Lower lobe of right lung (tissue), 2 donors: ENCODE measurements at regions not wholly inside any gene's neighbourhood (a gene's known extent, or its start where the extent isn't known, plus 50 kb on each side); places are given as distances from the start of the nearest gene placed in this dataset.

Source experiments
- ATAC-seq, 2 donors: fragments of 200-7000 bp; cut with Tn5 transposase; one replicate each; pipeline ENCODE4 v1.9.1; 2020 to 2022; ENCODE audit warnings: mild to moderate bottlenecking in 2 of 2, moderate library complexity in 2 of 2
- DNase-seq: peaks from one replicate; pipeline ENCODE4 v3.0.0-alpha.2; 2020
- H3K27ac ChIP-seq: fragments of 200-600 bp; one replicate; pipeline ENCODE4 v1.8.0; 2022
- H3K27me3 ChIP-seq: fragments of 200-600 bp; one replicate; pipeline ENCODE4 v1.8.0; 2022; ENCODE audit warnings: low read depth
- H3K36me3 ChIP-seq: fragments of 200-600 bp; one replicate; pipeline ENCODE4 v1.8.0; 2022; ENCODE audit warnings: mild to moderate bottlenecking
- H3K4me1 ChIP-seq: fragments of 200-600 bp; one replicate; pipeline ENCODE4 v1.8.0; 2022
- H3K4me3 ChIP-seq: fragments of 200-600 bp; one replicate; pipeline ENCODE4 v1.8.0; 2022; ENCODE audit warnings: mild to moderate bottlenecking
- H3K9me3 ChIP-seq: fragments of 200-600 bp; one replicate; pipeline ENCODE4 v1.8.0; 2022
- intact Hi-C: fragments of 100-400 bp; cut with DNase I; formaldehyde crosslinking; loops from one replicate; pipeline ENCODE4 v1.11.0; 2022
- TF ChIP-seq, protein P1 (sequence below): fragments of 200-600 bp; IDR thresholded peaks from one replicate; pipeline ENCODE4 v1.8.0; 2022; ENCODE audit warnings: antibody characterized with exemption, mild to moderate bottlenecking
- donor health status: DM: no; HTN: yes; CAD: no; lungs with severe emphysema.

DNA sequence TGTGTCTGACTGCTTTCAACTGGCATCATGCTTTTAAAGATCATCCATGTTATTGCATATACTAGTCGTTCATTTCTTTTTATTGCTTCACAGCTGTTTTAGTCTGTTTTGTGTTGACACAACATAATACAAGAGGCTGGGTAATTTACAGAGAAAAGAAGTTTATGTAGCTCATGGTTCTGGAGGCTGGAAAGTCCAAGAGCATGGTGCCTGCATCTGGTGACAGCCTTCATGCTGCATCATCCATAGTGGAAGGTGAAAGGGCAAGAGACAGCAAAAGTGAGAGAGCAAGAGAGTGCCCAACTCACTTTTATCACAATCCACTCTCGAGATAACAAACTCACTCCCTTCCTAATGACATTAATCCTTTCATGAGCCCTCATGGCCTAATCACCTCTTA is 198.4 kb downstream of the NSG2 start:
- ATAC-seq: no peak
- no peak overlapping the region for H3K27ac ChIP-seq
- no peak overlapping the region for H3K4me3 ChIP-seq
- no peaks in the 10 kb centered on the region for H3K36me3 ChIP-seq
- H3K9me3 ChIP-seq: no peaks in the 10 kb centered on the region
- no peaks in the 10 kb centered on the region for H3K4me1 ChIP-seq
- DNase-seq: no peak
- intact Hi-C loops: no loop called here
- no peaks in the 10 kb centered on the region for H3K27me3 ChIP-seq
- TF ChIP-seq, protein P1, sequence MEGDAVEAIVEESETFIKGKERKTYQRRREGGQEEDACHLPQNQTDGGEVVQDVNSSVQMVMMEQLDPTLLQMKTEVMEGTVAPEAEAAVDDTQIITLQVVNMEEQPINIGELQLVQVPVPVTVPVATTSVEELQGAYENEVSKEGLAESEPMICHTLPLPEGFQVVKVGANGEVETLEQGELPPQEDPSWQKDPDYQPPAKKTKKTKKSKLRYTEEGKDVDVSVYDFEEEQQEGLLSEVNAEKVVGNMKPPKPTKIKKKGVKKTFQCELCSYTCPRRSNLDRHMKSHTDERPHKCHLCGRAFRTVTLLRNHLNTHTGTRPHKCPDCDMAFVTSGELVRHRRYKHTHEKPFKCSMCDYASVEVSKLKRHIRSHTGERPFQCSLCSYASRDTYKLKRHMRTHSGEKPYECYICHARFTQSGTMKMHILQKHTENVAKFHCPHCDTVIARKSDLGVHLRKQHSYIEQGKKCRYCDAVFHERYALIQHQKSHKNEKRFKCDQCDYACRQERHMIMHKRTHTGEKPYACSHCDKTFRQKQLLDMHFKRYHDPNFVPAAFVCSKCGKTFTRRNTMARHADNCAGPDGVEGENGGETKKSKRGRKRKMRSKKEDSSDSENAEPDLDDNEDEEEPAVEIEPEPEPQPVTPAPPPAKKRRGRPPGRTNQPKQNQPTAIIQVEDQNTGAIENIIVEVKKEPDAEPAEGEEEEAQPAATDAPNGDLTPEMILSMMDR: no peak

DNA sequence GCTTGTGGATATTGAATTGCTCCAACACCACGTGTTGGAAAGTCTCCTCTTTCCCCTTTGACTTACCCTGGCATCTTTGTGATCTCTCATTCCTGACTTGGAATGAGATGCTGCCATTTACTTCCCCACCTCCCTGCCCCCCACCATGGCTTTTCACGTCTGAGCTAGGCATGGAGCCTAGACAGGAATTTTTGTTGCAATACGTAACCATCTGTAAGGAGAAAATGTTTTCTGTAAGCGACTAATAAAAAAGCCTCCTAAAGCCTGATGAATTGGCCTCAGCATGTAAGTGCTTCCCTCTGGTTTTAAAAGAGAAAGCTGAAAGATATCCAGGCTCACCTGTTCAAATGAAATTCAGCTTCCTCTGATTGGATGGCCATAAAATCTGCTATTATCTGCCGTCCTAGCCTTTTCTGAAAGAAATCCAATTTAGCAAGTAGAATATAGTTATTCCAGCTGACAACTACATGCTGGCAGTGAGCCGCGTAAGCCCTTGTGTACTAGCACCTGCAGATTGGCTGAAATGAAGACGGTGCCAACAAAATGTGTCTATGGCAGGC is 200.1 kb downstream of the NSG2 start:
- H3K27me3 ChIP-seq: no peaks in the 10 kb centered on the region
- TF ChIP-seq, protein P1: no peak
- no peaks in the 10 kb centered on the region for H3K9me3 ChIP-seq
- H3K4me1 ChIP-seq: no peaks in the 10 kb centered on the region
- H3K36me3 ChIP-seq: no peaks in the 10 kb centered on the region
- ATAC-seq (no peak), DNase-seq (no peak)
- H3K4me3 ChIP-seq: no peak overlapping the region
- intact Hi-C loops: no loop called here
- H3K27ac ChIP-seq: no peak overlapping the region

DNA sequence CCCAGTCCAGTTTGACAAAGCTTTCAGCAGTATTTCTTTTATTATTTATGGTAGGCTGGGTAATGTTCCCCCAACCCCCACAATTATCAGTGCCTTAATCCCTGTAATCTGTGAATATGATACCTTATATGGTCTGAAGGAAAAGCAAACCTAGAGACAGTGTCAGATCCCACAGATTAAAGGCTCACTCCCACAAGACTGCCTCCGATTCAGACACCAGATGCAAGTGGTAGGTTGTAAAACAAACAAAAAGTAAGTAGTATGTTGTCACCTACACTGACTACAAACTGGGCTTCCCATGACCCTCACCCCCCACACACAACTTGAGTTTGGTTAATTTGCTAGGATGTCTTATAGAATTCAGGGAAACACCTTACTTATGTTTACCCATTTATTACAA is 201.2 kb downstream of the NSG2 start:
- Histone ChIP-seq H3K27ac (no peak overlapping the region), H3K4me3 (no peak overlapping the region), H3K36me3 (no peaks in the 10 kb centered on the region), H3K27me3 (no peaks in the 10 kb centered on the region), H3K4me1 (no peaks in the 10 kb centered on the region), H3K9me3 (no peaks in the 10 kb centered on the region)
- intact Hi-C loops: no loop called here
- ATAC-seq (no peak), DNase-seq (no peak)
- TF ChIP-seq, protein P1: no peak

DNA sequence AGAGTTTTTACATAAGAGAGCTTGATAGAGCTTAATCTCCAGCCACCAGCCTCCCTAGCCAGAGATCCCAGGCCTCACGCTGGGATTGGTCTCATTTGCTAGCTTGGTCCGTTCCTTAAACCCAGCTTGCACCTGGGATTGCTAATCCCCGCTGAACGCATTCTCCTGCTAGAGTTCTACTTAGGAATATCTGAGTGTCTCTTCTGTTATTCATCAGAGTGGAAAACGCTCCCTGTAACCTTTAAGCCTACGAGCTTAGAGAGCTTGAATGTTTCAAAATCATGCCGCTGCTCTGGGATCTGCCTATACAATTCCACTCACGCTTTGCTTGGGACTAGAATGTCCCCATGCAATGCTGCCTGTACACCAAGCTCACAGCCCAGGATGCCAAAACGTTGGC is 201.8 kb downstream of the NSG2 start:
- intact Hi-C loops: no loop called here
- TF ChIP-seq, protein P1: no peak
- DNase-seq: no peak

DNA sequence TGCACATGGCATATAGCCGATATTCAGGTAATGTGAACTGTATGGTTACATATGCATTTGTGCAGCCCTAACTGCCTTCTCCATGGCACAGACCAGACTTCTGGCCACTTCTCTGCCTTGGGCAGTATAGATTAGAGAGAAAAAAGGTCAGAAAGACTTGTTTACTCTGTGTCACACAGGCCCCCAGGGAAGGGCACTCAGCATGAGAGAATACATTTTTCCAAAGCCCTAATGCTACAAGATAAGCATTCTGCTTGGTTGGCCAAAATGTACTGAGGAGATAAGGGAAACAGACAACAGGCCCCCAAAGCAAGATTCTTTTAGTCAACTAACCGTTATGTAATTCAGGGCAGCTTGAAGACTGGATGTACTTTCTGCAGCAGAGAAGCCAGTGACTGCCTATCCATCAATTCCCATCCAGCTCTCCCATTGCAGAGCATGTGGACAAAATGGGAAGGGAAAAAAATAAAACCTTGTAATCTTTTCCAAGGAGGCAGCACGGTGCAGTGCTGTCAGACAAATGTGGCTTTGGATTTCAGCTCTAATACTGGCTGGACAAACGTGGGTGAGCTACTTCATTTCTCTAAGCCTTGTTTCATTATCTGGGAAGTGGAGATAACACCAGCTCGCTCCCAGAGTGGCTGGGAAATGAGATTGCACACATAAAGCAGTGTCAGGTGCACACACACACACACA is 205.9 kb downstream of the NSG2 start:
- no peak overlapping the region for H3K27ac ChIP-seq
- TF ChIP-seq, protein P1: no peak
- DNase-seq: no peak
- no peak overlapping the region for H3K4me3 ChIP-seq
- ATAC-seq: no peak
- H3K4me1 ChIP-seq: no peaks in the 10 kb centered on the region
- H3K27me3 ChIP-seq: no peaks in the 10 kb centered on the region
- H3K36me3 ChIP-seq: no peaks in the 10 kb centered on the region
- intact Hi-C loops: no loop called here
- H3K9me3 ChIP-seq: no peaks in the 10 kb centered on the region

More for the DNA sequence above, 201.8 kb downstream of the NSG2 start:
- H3K4me3 ChIP-seq: no peak overlapping the region
- no peaks in the 10 kb centered on the region for H3K4me1 ChIP-seq
- H3K9me3 ChIP-seq: no peaks in the 10 kb centered on the region
- H3K27ac ChIP-seq: no peak overlapping the region
- no peak for ATAC-seq
- H3K27me3 ChIP-seq: no peaks in the 10 kb centered on the region
- H3K36me3 ChIP-seq: no peaks in the 10 kb centered on the region
